Keratinocyte (primary cell): ENCODE measurements at regions not wholly inside any gene's neighbourhood (a gene's known extent, or its start where the extent isn't known, plus 50 kb on each side); places are given as distances from the start of the nearest gene placed in this dataset.

Source experiments
- DNase-seq: peaks from one replicate; pipeline ENCODE4 v3.0.0-alpha.2; 2011; ENCODE audit warnings: low read depth, missing footprints, low spot score
- FAIRE-seq: peaks from 2 replicates; lab custom pipeline; 2011; peaks lifted over from hg19 to GRCh38; lab: Jason Lieb, UNC
- H2AFZ ChIP-seq: 2 replicates; pipeline ENCODE4 v1.6.0; 2012; ENCODE audit warnings: low read length, control low read depth, inconsistent platforms; ENCODE audit not compliant: control insufficient read depth
- H3K27ac ChIP-seq: 2 replicates; pipeline ENCODE4 v1.5.1; 2011; ENCODE audit warnings: low read length; ENCODE audit not compliant: control insufficient read depth, insufficient read depth
- H3K27me3 ChIP-seq: 3 replicates; pipeline ENCODE4 v1.6.0; 2011; ENCODE audit warnings: low read length; ENCODE audit not compliant: control insufficient read depth, insufficient read depth; ENCODE audit errors: extremely low read depth
- H3K36me3 ChIP-seq, 2 experiments: 2 replicates in 1 of 2; 3 replicates in 1 of 2; pipeline ENCODE4 v1.5.1; 2011; ENCODE audit warnings: low read length in 2 of 2, mild to moderate bottlenecking in 1 of 2; ENCODE audit not compliant: control insufficient read depth in 2 of 2, insufficient read depth in 2 of 2; ENCODE audit errors: extremely low read depth in 1 of 2
- H3K4me1 ChIP-seq: 3 replicates; pipeline ENCODE4 v1.5.1; 2011; ENCODE audit warnings: low read length; ENCODE audit not compliant: control insufficient read depth, insufficient read depth; ENCODE audit errors: extremely low read depth
- H3K4me2 ChIP-seq: 3 replicates; pipeline ENCODE4 v1.6.0; 2011; ENCODE audit warnings: low read depth, low read length; ENCODE audit not compliant: control insufficient read depth, insufficient read depth; ENCODE audit errors: extremely low read depth
- H3K4me3 ChIP-seq, 3 experiments: fragments of 200-600 bp in 1 of 3; sonication (generic) in 1 of 3; 2 replicates in 2 of 3; 3 replicates in 1 of 3; pipeline ENCODE4 v1.5.1; 2011 to 2016; ENCODE audit warnings: low read length in 3 of 3, mild to moderate bottlenecking in 3 of 3, control low read depth in 2 of 3, inconsistent platforms in 1 of 3, low read depth in 1 of 3, mixed read lengths in 1 of 3, mixed run types in 1 of 3, moderate library complexity in 1 of 3; ENCODE audit not compliant: control insufficient read depth in 2 of 3, insufficient read depth in 2 of 3; ENCODE audit errors: extremely low read depth in 1 of 3
- H3K79me2 ChIP-seq: 2 replicates; pipeline ENCODE4 v1.6.0; 2012; ENCODE audit warnings: low read length; ENCODE audit not compliant: control insufficient read depth, insufficient read depth
- H3K9ac ChIP-seq: 3 replicates; pipeline ENCODE4 v1.6.0; 2011; ENCODE audit warnings: low read length; ENCODE audit not compliant: control insufficient read depth, insufficient read depth; ENCODE audit errors: extremely low read depth
- H3K9me1 ChIP-seq: 3 replicates; pipeline ENCODE4 v1.6.0; 2011; ENCODE audit warnings: low read length; ENCODE audit not compliant: control insufficient read depth, insufficient read depth; ENCODE audit errors: extremely low read depth
- H3K9me3 ChIP-seq: 2 replicates; pipeline ENCODE4 v1.5.1; 2012; ENCODE audit warnings: low read depth, low read length; ENCODE audit not compliant: control insufficient read depth
- H4K20me1 ChIP-seq: 3 replicates; pipeline ENCODE4 v1.6.0; 2011; ENCODE audit warnings: low read length; ENCODE audit not compliant: control insufficient read depth, insufficient read depth; ENCODE audit errors: extremely low read depth
- EZH2 ChIP-seq: IDR thresholded peaks from one replicate; pipeline ENCODE4 v1.6.1; 2012; ENCODE audit warnings: inconsistent platforms, mild to moderate bottlenecking, low read length, moderate library complexity
- dilution Hi-C: fragments of 300-500 bp; cut with MboI; formaldehyde crosslinking; loops from one replicate; pipeline ENCODE4 v1.7.0; 2020; ENCODE audit warnings: low sequenced_read_pairs; ENCODE audit not compliant: extremely low pct_ligation_motif_present
- TF ChIP-seq, protein P1 (sequence below), 3 experiments: IDR thresholded peaks in 1 of 3; conservative IDR thresholded peaks in 1 of 3; optimal IDR thresholded peaks in 1 of 3; 2 replicates in 2 of 3; 3 replicates in 1 of 3; pipeline versions ENCODE3 to v1.5.1; 2011; ENCODE audit warnings: low read length in 3 of 3, mild to moderate bottlenecking in 3 of 3, moderate library complexity in 2 of 3, control low read depth in 1 of 3, inconsistent platforms in 1 of 3; ENCODE audit not compliant: insufficient read depth in 2 of 3; ENCODE audit errors: extremely low read depth in 1 of 3

- Histone ChIP-seq H2AFZ (no peak overlapping the region), H3K9ac (no peak overlapping the region), H3K79me2 (no peaks in the 10 kb centered on the region), H3K27ac (no peak overlapping the region), H3K4me1 (no peaks in the 10 kb centered on the region), H4K20me1 (no peaks in the 10 kb centered on the region), H3K4me3 (no peak overlapping the region), H3K9me1 (no peaks in the 10 kb centered on the region), H3K9me3 (no peaks in the 10 kb centered on the region), H3K36me3 (no peaks in the 10 kb centered on the region), H3K4me2 (no peak overlapping the region), H3K27me3 (no peaks in the 10 kb centered on the region)
- DNase-seq: no peak
- no peak for TF ChIP-seq EZH2
- TF ChIP-seq, protein P1, sequence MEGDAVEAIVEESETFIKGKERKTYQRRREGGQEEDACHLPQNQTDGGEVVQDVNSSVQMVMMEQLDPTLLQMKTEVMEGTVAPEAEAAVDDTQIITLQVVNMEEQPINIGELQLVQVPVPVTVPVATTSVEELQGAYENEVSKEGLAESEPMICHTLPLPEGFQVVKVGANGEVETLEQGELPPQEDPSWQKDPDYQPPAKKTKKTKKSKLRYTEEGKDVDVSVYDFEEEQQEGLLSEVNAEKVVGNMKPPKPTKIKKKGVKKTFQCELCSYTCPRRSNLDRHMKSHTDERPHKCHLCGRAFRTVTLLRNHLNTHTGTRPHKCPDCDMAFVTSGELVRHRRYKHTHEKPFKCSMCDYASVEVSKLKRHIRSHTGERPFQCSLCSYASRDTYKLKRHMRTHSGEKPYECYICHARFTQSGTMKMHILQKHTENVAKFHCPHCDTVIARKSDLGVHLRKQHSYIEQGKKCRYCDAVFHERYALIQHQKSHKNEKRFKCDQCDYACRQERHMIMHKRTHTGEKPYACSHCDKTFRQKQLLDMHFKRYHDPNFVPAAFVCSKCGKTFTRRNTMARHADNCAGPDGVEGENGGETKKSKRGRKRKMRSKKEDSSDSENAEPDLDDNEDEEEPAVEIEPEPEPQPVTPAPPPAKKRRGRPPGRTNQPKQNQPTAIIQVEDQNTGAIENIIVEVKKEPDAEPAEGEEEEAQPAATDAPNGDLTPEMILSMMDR (optimal IDR thresholded peaks at IDR 0.05 in 1 of 3, IDR thresholded peaks at IDR 0.05 in 1 of 3, conservative IDR thresholded peaks at IDR 0.05 in 1 of 3; ENCODE audit: extremely low read depth in 1 of 3, insufficient read depth in 2 of 3, low read length in 3 of 3): no peak
- no peak for FAIRE-seq
- dilution Hi-C loops: no loop called here
Observed at GRCh38 chr12:112738531-112738930, 53.0 kb upstream of the RPH3A start.

DNA sequence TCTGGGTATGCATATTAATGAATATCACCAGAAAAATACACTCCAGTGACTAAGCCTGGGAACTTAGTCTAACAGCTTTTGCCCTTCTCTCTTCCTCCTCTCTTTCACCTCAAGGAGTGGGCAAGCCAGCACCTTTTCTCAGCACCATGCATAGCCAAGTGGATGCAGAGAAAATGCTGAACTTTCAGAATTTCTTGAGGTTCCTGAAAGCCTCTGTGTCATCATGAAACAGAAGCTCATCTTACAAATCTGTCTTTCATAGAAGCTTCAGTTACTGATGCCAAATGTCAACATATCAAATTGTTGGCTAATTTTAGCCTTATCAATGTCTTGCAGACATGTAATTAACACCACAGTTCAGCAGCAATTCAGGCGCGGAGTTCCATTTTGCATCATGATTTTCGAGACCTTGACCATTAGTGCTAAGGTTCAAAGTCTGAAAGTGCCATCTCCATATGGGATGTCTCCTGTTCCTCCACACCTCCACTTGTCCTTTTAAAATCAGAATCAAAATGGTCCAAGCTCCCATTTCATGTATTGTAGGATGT is 51.1 kb upstream of the RPH3A start:
- Histone ChIP-seq H2AFZ (no peak overlapping the region), H3K4me1 (no peaks in the 10 kb centered on the region), H3K4me2 (no peak overlapping the region), H3K4me3 (no peak overlapping the region), H4K20me1 (no peaks in the 10 kb centered on the region), H3K27me3 (no peaks in the 10 kb centered on the region), H3K36me3 (no peaks in the 10 kb centered on the region), H3K9me1 (no peaks in the 10 kb centered on the region), H3K9ac (no peak overlapping the region), H3K9me3 (no peaks in the 10 kb centered on the region), H3K27ac (no peak overlapping the region), H3K79me2 (no peaks in the 10 kb centered on the region)
- FAIRE-seq (no peak), DNase-seq (no peak)
- TF ChIP-seq, protein P1 (optimal IDR thresholded peaks at IDR 0.05 in 1 of 3, IDR thresholded peaks at IDR 0.05 in 1 of 3, conservative IDR thresholded peaks at IDR 0.05 in 1 of 3; ENCODE audit: extremely low read depth in 1 of 3, insufficient read depth in 2 of 3, low read length in 3 of 3): no peak
- no peak for TF ChIP-seq EZH2
- dilution Hi-C loops: no loop called here
